ENCODE measurements at regions not wholly inside any gene's neighbourhood (a gene's known extent, or its start where the extent isn't known, plus 50 kb on each side); places are given as distances from the start of the nearest gene placed in this dataset.

GRCh38 chr11:69874178-69874983, 55.2 kb upstream of the FGF3 start:
- no peak for TF ChIP-seq POLR2A (IDR thresholded peaks at IDR 0.05)
- TF ChIP-seq CTCF (IDR thresholded peaks at IDR 0.05): no peak
- TF ChIP-seq POLR2AphosphoS5 (IDR thresholded peaks at IDR 0.05): no peak
- no peak for TF ChIP-seq EP300 (IDR thresholded peaks at IDR 0.05; ENCODE audit: low read depth)
